HL-60 (cell line): ENCODE measurements at regions not wholly inside any gene's neighbourhood (a gene's known extent, or its start where the extent isn't known, plus 50 kb on each side); places are given as distances from the start of the nearest gene placed in this dataset.

ENCODE experiments used
- DNase-seq, 2 experiments: peaks; one replicate each; pipeline ENCODE4 v3.0.0-alpha.2; 2010 to 2020; ENCODE audit warnings: low read depth in 1 of 2, low spot score in 1 of 2
- H3K27ac ChIP-seq: fragments of 250-450 bp; sonication (Bioruptor Pico); replicated peaks from 2 replicates; pipeline ENCODE4 v1.5.1; 2020; ENCODE audit warnings: mild to moderate bottlenecking, moderate library complexity
- H3K27me3 ChIP-seq: fragments of 250-450 bp; sonication (Bioruptor Pico); 2 replicates; pipeline ENCODE4 v1.5.1; 2021; ENCODE audit warnings: mild to moderate bottlenecking, moderate library complexity; ENCODE audit not compliant: insufficient read depth, poor library complexity, severe bottlenecking
- H3K4me3 ChIP-seq: replicated peaks from 2 replicates; pipeline ENCODE4 v1.5.1; 2011; ENCODE audit warnings: mild to moderate bottlenecking, control low read depth, low read length; ENCODE audit not compliant: insufficient read depth
- CTCF ChIP-seq: IDR thresholded peaks from one replicate; pipeline ENCODE4 v1.5.1; 2011; ENCODE audit warnings: low read length, control low read depth, inconsistent platforms; ENCODE audit not compliant: insufficient read depth
- GABPA ChIP-seq: IDR thresholded peaks from 2 replicates; pipeline ENCODE4 v1.6.1; 2012; ENCODE audit warnings: low read depth
- POLR2AphosphoS5 ChIP-seq: IDR thresholded peaks from 2 replicates; pipeline ENCODE4 v1.6.1; 2012; ENCODE audit warnings: low read depth
- REST ChIP-seq: IDR thresholded peaks from 2 replicates; pipeline ENCODE4 v1.6.1; 2012; ENCODE audit warnings: low read depth; ENCODE audit not compliant: insufficient replicate concordance
- SPI1 ChIP-seq: IDR thresholded peaks from 2 replicates; pipeline ENCODE4 v1.6.1; 2012; ENCODE audit warnings: low read depth, mild to moderate bottlenecking, borderline replicate concordance

GRCh38 chr13:43985422-43986072 is 105.8 kb downstream of the LACC1 start:
- Histone ChIP-seq H3K4me3 (no peak overlapping the region), H3K27ac (no peak overlapping the region), H3K27me3 (peaks cover 2% of the 10 kb centered on the region)
- no peak for DNase-seq
- TF ChIP-seq REST (no peak), CTCF (no peak), SPI1 (no peak), GABPA (no peak), POLR2AphosphoS5 (no peak)

GRCh38 chr13:43986421-43986981 is 106.8 kb downstream of the LACC1 start:
- H3K27ac ChIP-seq = no peak overlapping the region

More at GRCh38 chr13:43986421-43986981, 106.8 kb downstream of the LACC1 start:
- peaks cover 2% of the 10 kb centered on the region for H3K27me3 ChIP-seq
- no peak for TF ChIP-seq GABPA
- no peak for TF ChIP-seq CTCF
- no peak for TF ChIP-seq SPI1
- TF ChIP-seq REST = no peak
- TF ChIP-seq POLR2AphosphoS5 = no peak
- DNase-seq = no peak
- no peak overlapping the region for H3K4me3 ChIP-seq
